ENCODE measurements at regions not wholly inside any gene's neighbourhood (a gene's known extent, or its start where the extent isn't known, plus 50 kb on each side); places are given as distances from the start of the nearest gene placed in this dataset.
"Not testable (repeated sequence)": the region's sequence is repeated elsewhere in the genome, so short reads cannot be mapped to it uniquely, and the experiment has no call there.

GRCh38 chr1:229710746-229711145 lies 84.7 kb downstream of the URB2 start:
- no peak for TF ChIP-seq JUND (IDR thresholded peaks at IDR 0.05; ENCODE audit: low read depth)
- in situ Hi-C loops (cut with HindIII; ENCODE audit: low pct_unique_long_range_greater_than_20kb, low sequenced_read_pairs), result no loop called here
- DNase-seq (ENCODE audit: low read depth in 1 of 2, low spot score in 1 of 2), result no peak

GRCh38 chr1:229714306-229714705 lies 88.3 kb downstream of the URB2 start:
- in situ Hi-C loops (cut with HindIII; ENCODE audit: low pct_unique_long_range_greater_than_20kb, low sequenced_read_pairs), result no loop called here
- DNase-seq (ENCODE audit: low read depth in 1 of 2, low spot score in 1 of 2), result no peak
- TF ChIP-seq JUND (IDR thresholded peaks at IDR 0.05; ENCODE audit: low read depth), result no peak

DNA sequence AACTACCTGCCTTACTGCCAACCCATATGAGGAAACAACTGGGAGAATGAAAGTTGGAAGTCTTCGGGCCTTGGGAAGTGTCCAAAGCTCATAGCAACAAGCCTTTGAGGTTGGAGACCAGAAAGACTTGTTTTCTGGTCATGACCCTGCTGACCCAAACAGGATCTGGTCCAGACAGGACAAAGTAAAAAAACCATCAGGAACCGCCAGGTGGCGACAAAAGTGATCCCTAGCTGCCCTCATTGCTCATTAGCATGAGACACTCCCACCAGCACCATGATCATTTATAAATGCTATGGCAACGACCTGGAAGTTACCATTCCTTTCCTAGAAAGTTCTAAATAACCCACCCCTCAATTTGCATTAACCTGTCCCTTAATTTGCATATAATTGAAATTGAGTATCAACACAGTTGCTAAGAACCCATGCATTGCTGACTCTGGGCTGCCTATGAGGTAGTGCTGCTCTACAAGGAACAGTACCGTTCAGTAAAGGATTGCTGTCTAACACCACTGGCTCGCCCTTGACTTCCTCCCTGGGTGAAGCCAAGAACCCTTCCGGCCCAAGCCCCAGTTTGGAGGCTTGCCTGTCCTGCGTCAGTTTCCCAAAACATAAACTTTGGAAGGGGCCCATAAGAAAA lies 89.0 kb downstream of the URB2 start:
- in situ Hi-C loops (cut with HindIII; ENCODE audit: low pct_unique_long_range_greater_than_20kb, low sequenced_read_pairs), result no loop called here
- DNase-seq (ENCODE audit: low read depth in 1 of 2, low spot score in 1 of 2), result peak in 1 of 2 experiments; percentile 94
- no peak for TF ChIP-seq JUND (IDR thresholded peaks at IDR 0.05; ENCODE audit: low read depth)

DNA sequence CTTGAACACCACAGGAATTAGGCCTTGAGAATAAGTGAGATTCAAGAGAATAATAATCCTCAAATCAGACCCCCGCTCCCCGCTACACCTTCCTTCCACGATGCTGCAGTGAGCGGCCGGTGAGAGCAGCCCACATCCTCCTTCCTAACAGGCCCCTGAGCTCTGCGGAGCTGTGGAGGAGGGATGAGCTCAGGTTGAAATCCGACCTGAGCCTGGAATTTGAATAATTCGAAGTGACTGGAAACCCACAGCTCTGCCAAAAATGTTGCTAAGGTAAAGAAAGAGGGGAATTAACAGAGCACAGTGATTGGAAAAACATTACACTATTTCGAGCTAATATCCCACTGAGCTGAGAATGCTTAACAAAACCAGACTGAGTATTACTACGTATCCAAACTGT lies 90.0 kb downstream of the URB2 start:
- peak in 1 of 2 experiments; percentile 39 for DNase-seq (ENCODE audit: low read depth in 1 of 2, low spot score in 1 of 2)
- in situ Hi-C loops (cut with HindIII; ENCODE audit: low pct_unique_long_range_greater_than_20kb, low sequenced_read_pairs), result no loop called here
- TF ChIP-seq JUND (IDR thresholded peaks at IDR 0.05; ENCODE audit: low read depth), result no peak

- TF ChIP-seq JUND (IDR thresholded peaks at IDR 0.05; ENCODE audit: low read depth), result no peak
- in situ Hi-C loops (cut with HindIII; ENCODE audit: low pct_unique_long_range_greater_than_20kb, low sequenced_read_pairs), result no loop called here
Measured at GRCh38 chr1:229716704-229717103, 90.7 kb downstream of the URB2 start.

GRCh38 chr1:229717786-229718576 lies 91.9 kb downstream of the URB2 start:
- in situ Hi-C loops (cut with HindIII; ENCODE audit: low pct_unique_long_range_greater_than_20kb, low sequenced_read_pairs), result no loop called here
- no peak for TF ChIP-seq JUND (IDR thresholded peaks at IDR 0.05; ENCODE audit: low read depth)
- DNase-seq (ENCODE audit: low read depth in 1 of 2, low spot score in 1 of 2), result peak in 1 of 2 experiments; percentile 59

More at GRCh38 chr1:229716704-229717103, 90.7 kb downstream of the URB2 start:
- no peak for DNase-seq (ENCODE audit: low read depth in 1 of 2, low spot score in 1 of 2)

DNA sequence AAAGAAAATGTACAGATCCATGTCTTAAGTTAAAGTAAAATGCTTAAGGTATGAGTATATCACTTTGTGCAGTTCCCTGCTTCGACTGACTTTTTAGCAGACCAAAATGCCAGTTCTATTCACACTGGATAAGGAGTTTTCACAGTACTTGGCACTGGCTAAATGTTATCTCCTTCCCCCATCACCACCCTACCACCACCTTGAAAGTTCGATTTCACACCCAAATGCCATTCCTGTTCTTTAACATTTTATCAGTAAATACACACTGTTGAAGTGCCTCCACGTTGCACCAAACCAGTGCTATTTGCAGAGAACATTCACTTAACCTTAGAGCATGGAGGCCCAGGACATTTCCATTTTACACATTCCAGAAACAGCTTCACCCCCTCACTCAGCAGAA lies 100.0 kb downstream of the URB2 start:
- in situ Hi-C loops (cut with HindIII; ENCODE audit: low pct_unique_long_range_greater_than_20kb, low sequenced_read_pairs), result no loop called here
- no peak for TF ChIP-seq JUND (IDR thresholded peaks at IDR 0.05; ENCODE audit: low read depth)
- no peak for DNase-seq (ENCODE audit: low read depth in 1 of 2, low spot score in 1 of 2)

DNA sequence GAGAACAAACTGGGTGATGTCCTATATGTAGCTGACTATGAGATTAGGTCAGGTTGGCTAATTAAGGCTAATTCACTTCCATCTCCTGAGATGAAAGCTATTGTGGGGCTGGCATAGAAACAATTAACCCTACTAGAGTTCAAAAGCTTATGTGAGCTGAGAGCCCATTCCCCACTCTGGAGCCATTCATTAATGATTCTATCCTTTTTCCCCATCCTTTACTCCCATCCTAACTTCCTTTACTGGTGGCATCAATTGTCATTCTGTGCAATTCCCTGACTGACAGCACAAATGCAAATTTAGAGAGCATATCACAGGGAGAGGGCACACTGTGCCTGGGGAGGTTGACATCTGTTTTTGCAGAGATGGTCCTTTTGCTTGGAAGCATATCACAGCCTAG lies 103.9 kb downstream of the URB2 start:
- no peak for DNase-seq (ENCODE audit: low read depth in 1 of 2, low spot score in 1 of 2)
- in situ Hi-C loops (cut with HindIII; ENCODE audit: low pct_unique_long_range_greater_than_20kb, low sequenced_read_pairs), result no loop called here
- no peak for TF ChIP-seq JUND (IDR thresholded peaks at IDR 0.05; ENCODE audit: low read depth)

- DNase-seq (ENCODE audit: low read depth in 1 of 2, low spot score in 1 of 2), result no peak
- in situ Hi-C loops (cut with HindIII; ENCODE audit: low pct_unique_long_range_greater_than_20kb, low sequenced_read_pairs), result no loop called here
- no peak for TF ChIP-seq JUND (IDR thresholded peaks at IDR 0.05; ENCODE audit: low read depth)
Measured at GRCh38 chr1:229730573-229730972, 104.5 kb downstream of the URB2 start.

GRCh38 chr1:229732061-229732460 lies 106.0 kb downstream of the URB2 start:
- DNase-seq (ENCODE audit: low read depth in 1 of 2, low spot score in 1 of 2), result no peak
- in situ Hi-C loops (cut with HindIII; ENCODE audit: low pct_unique_long_range_greater_than_20kb, low sequenced_read_pairs), result no loop called here
- no peak for TF ChIP-seq JUND (IDR thresholded peaks at IDR 0.05; ENCODE audit: low read depth)

DNA sequence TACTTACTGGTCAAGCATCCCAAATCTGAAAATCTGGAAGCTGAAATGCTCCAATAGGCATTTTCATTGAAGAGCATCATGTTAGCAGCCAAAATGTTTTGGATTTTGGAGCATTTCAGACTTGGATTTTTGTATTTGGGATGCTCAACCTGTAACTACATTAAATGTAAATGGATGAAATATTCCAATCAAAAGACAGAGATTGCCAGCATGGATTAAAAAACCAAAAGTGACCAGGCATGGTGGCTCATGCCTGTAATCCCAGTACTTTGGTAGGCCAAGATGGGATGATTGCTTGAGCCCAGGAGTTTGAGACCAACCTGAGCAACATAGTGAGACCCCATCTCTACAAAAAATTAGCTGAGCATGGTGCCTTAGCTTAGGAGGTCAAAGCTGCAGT lies 110.3 kb downstream of the URB2 start:
- no peak for DNase-seq (ENCODE audit: low read depth in 1 of 2, low spot score in 1 of 2)
- in situ Hi-C loops (cut with HindIII; ENCODE audit: low pct_unique_long_range_greater_than_20kb, low sequenced_read_pairs), result no loop called here
- no peak for TF ChIP-seq JUND (IDR thresholded peaks at IDR 0.05; ENCODE audit: low read depth)

DNA sequence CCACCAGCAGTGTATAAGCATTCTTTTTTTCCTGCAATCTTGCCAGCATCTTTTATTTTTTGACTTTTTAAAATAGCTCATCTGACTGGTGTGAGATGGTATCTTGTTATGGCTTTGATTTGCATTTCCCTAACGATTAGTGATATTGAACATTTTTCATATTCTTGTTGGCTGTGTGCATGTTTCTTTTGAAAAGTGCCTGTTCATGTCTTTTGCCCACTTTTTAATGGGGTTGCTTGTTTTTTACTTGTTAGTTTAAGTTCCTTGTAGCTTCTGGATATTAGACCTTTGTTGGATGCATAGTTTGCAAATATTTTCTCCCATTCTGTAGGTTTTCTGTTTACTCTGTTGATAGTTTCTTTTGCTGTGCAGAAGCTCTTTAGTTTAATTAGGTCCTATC lies 116.6 kb downstream of the URB2 start:
- DNase-seq (ENCODE audit: low read depth in 1 of 2, low spot score in 1 of 2); in situ Hi-C loops (cut with HindIII; ENCODE audit: low pct_unique_long_range_greater_than_20kb, low sequenced_read_pairs): not testable (repeated sequence)

- in situ Hi-C loops (cut with HindIII; ENCODE audit: low pct_unique_long_range_greater_than_20kb, low sequenced_read_pairs), result no loop called here
- DNase-seq (ENCODE audit: low read depth in 1 of 2, low spot score in 1 of 2), result no peak
- TF ChIP-seq JUND (IDR thresholded peaks at IDR 0.05; ENCODE audit: low read depth), result no peak
Measured at GRCh38 chr1:229749992-229750391, 123.9 kb downstream of the URB2 start.
